ENCODE measurements at regions not wholly inside any gene's neighbourhood (a gene's known extent, or its start where the extent isn't known, plus 50 kb on each side); places are given as distances from the start of the nearest gene placed in this dataset.

- TF ChIP-seq CTCF (conservative IDR thresholded peaks at IDR 0.05; ENCODE audit: low read depth in 2 of 2), result no peak
- TF ChIP-seq POLR2AphosphoS5 (IDR thresholded peaks at IDR 0.05; ENCODE audit: low read depth), result no peak
- no peak for TF ChIP-seq EZH2 (IDR thresholded peaks at IDR 0.05; ENCODE audit: low read depth, unreplicated experiment)
- TF ChIP-seq ZNF114 (CRISPR knock-in tag; IDR thresholded peaks at IDR 0.05), result no peak
- no peak for TF ChIP-seq JUNB (IDR thresholded peaks at IDR 0.05; ENCODE audit: unreplicated experiment)
Measured at GRCh38 chr1:224490549-224491537, 56.2 kb upstream of the WDR26 start.
